HG03039 (cell line): ENCODE measurements at regions not wholly inside any gene's neighbourhood (a gene's known extent, or its start where the extent isn't known, plus 50 kb on each side); places are given as distances from the start of the nearest gene placed in this dataset.
A peak's percentile ranks its signal among the peaks of the same experiment; 100 is the strongest.

Experiments
- ATAC-seq: cut with Tn5 transposase; IDR thresholded peaks from one replicate; pipeline ENCODE4 v1.9.1; 2021; ENCODE audit warnings: mild to moderate bottlenecking, moderate library complexity; ENCODE audit not compliant: unreplicated experiment

DNA sequence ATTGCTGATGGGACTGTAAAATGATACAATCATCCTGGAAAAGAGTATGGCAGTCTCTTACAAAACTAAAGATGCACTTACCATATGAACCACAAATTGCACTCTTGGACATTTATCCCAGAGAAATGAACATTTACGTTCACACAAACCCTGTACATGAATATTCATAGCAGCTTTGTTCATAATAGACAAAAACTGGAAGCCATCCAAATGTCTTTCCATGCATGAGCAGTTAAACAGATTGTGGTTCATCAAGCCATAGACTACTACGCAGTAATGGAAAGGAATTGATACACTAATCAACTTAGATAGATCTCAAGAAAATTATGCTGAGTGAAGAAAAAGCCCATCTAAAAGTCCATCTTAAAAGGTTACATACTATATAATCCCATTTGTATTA, 156.1 kb upstream of the SLC39A10 start:
- no peak for ATAC-seq

DNA sequence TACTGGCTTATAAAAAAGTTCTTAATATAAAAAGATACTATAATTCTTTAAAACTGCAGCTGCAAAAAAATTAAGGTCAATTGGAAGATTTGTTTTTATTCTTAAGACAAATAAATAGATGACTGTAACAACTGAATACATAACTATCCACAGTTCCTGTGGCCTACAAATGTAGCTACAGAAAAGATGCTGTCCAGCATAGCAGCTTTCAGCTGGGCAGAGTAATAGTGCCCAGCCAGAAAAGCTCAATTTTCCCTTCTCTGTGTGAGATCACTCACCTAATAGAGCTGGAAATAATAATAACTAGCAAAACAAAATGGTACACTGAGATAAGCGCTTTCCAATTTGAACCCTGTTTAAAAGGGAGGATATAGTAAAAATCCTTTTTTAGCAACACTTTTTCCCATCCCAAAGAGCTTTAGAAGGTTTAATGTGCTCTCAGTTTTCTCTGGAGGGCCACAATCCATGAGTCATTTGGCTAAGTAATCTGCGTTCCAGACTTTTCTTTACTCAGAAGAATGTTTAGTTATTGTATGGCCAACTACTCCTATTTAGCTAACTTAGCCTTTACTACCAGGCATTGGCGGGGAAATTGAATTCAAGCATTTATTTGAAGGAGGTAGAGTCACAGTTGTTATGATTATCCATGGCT, 158.1 kb upstream of the SLC39A10 start:
- no peak for ATAC-seq

DNA sequence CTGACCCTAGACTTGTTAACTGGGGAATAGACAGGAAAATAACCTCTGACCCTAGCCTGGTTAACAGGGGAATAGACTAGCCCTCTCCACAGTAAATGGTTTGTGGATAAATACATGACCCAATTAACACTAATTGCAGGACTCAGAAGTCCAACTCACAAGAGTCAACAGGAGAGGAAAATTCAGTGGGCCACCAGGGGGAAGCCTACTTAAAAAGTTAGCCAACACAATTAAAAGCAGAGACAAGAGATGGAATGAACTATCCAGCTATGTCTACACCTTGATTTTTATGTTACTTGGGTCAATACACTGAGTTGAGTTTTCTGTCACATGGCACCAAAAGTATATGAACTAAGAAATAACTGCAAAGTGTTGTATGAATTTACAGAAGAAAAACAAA, 158.8 kb upstream of the SLC39A10 start:
- peak; percentile 64 for ATAC-seq

DNA sequence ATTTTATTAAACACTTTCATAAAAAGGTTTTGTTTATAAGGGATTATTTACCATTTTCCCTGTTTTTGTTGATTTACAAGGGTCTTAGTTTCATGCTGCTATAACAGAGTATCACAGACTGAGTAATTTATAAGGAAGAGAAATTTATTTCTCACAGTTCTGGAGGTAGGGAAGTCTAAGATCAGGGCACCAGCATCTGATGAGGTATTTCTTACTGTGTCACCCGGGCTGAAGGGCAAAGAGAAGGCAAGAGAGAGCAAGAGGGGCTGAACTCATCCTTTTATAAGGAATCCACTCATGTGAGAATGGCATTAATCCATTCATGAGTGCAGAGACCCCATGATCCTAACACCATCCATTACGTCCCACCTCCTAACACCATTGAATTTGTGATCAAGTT, 160.0 kb upstream of the SLC39A10 start:
- no peak for ATAC-seq

DNA sequence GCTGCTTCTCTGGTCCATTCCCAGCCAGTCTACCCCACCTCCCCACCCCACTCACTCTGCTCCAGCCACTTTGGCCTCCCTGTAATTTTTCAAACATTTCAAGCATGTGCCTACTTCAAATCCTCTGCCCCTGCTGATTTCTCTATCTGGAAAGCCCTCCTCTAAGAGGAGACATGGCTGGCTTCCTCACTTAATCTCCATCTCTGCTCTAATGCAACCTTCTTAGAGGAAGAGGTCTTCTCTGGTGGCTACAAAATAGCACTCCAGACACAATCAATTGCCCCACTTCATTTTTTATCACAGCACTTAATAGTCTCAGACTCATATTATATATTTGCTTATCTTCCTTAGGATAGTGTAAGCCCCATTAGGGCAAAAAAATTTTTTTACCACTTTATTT, 161.1 kb upstream of the SLC39A10 start:
- ATAC-seq: no peak

DNA sequence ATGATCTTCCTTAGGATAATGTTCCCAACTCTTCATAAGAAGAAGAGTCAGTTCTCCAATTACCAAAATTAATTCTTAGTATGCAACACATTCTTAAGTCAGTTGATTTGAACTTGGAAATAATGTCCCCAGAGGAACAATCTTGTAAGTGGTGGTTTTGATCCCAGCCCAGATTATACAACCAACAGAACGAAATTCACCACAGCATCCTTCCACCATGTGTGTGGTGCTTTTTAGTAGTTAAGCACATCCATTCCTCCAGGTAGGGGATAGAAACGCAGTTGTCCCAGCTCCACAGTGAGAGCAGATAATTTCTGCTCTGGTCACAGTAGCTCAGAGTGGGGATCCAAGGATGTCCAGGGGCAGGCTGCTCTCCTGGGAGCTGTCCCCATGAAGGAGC, 161.7 kb upstream of the SLC39A10 start:
- ATAC-seq: no peak

GRCh38 chr2:195494451-195494850, 162.6 kb upstream of the SLC39A10 start:
- no peak for ATAC-seq

DNA sequence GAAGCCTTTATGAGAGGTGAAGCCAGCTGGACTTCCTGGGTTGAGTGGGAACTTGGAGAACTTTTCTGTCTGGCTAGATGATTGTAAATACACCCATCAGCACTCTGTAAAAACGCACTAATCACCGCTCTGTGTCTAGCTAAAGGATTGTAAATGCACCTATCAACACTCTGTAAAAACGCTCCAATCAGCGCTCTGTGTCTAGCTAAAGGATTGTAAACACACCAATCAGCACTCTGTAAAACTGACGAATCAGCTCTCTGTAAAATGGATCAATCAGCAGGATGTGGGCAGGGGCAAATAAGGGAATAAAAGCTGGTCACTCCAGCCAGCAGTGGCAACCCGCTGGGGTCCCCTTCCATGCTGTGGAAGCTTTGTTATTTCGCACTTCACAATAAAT, 163.6 kb upstream of the SLC39A10 start:
- no peak for ATAC-seq

DNA sequence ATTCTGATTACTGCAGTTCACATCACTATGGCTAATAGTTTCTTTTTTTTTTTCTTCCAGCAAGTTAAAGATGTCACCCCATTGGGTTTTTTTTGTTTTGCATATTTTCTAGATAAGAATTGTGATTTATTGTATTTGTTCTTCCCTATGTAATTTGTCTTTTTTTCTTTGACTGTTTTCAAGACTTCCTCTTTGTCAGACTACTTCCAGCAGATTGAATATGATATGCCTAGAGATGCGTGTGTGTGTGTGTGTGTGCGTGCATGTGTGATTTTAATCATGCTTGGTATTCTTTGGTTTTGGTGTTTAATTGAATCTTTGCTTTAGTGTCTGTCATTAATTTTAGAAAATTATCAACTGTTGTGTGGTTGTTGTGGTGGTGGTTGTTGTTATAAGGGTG, 166.7 kb upstream of the SLC39A10 start:
- ATAC-seq: no peak

DNA sequence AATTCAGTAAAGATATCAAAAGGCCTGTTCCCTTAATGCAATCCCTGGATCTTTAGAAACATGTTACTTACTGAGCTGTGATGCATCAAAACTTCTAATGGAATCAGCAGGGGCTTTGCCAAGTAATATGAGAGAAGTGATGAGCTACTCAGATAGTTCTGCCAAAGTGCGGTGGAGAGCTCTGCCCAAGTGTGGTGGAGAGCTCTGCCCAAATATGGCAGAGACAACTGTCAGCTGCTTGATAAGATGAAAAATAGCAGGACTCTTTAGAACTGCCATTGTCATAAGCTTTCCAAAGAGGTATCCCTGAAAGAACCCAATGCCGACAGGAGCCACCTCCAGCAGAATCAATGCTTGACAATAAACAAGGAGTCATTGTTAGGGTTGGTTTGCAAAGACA, 167.9 kb upstream of the SLC39A10 start:
- ATAC-seq: no peak

DNA sequence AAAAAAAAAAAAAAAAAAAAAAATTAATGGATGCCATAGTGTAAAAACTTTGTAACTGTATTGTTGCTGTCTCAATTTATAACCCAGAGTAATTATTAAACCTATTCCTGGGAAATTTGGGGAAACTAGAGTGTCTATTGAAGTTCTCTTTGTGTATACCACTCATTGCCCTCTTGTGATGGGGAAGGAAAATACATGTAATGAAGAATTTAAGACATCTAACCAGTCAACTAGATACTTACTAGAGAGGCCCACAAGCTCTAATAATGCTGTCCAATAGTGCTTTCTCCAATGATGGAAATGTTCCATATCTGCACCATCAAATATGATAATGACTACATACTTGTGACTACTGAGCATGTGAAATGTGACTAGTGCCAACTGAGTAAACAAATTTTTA, 168.5 kb upstream of the SLC39A10 start:
- no peak for ATAC-seq

DNA sequence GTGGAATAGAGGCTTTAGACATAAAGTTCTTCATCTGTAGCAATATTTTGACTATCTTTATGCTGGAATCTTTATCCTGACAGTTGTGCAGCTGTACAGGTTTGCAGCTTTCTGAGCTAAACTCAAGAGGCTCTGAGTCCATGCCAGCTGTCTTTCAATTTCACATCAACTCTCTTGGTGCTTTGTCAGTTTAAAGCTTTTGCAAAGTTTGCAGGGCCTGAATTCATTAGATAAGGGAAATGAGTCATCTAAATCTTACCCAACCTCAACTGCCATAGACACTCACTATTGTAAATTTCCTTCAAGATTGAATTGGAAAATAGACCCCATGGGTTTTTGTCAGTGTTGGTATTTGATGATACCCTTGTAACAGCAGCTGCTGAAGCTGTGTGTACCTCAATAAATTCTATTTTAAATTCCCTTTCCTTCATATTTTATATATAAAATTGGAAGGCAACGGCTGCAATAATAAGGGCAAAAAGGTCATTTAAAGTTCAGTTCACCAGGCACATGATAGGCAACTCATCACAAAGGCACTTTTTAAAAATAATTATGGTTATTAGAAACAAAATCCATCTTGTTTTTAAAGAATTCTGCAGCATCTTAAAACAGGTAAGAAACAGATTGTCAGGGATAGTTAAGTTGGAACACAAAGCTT, 169.9 kb upstream of the SLC39A10 start:
- ATAC-seq: no peak

GRCh38 chr2:195486520-195486919, 170.5 kb upstream of the SLC39A10 start:
- ATAC-seq: no peak

- ATAC-seq: no peak
Observed at GRCh38 chr2:195482010-195482409, 175.0 kb upstream of the SLC39A10 start.

DNA sequence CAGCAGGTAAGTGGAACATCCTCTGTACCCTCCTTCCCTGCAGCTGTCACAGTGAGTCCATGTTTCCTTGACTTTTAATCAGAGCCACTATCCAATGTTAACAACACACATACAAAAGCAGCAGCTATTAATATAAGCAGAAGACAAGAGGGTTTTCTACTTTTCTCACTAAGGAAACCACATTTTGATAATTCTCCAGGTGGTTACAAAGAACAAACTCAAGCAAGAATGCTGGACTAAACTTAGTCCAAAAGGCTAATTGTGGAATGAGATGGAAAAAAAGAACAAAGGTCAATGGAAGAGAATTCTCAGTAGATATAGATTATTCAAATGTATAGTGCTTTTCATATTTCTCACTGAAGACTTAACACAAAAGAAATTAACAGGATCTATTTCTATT, 176.9 kb upstream of the SLC39A10 start:
- no peak for ATAC-seq

GRCh38 chr2:195479407-195479806, 177.6 kb upstream of the SLC39A10 start:
- no peak for ATAC-seq

GRCh38 chr2:195477996-195478382, 179.0 kb upstream of the SLC39A10 start:
- no peak for ATAC-seq

DNA sequence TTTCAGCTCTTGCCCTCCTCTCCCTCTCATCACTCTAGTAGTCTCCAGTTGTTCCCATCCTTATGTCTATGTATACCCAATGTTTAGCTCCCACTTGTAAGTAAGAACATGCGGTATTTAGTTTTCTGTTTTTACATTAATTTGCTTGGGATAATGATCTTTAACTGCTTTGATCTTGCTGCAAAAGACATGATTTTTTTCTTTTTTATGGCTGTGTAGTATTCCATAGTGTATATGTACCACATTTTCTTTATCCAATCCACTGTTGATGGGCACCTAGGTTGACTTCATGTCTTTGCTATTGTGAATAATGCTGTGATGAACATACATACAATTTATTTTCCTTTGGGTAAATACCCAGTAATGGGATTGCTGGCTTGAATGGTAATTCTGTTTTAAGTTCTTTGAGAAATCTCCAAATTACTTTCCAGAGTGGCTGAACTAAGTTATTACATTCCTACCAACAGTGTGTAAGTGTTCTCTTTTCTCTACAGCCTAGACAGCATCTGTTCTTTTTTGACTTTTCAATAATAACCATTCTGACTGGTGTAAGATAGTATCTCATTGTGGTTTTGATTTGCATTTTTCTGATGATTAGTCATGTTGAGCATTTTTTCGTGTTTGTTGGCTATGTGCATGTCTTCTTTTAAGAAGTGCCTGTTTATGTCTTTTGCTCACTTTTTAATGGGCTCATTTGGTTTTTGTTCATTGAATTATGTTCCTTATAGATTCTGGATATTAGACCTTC, 179.6 kb upstream of the SLC39A10 start:
- ATAC-seq: peak; percentile 50

- no peak for ATAC-seq
Observed at GRCh38 chr2:195475336-195475735, 181.7 kb upstream of the SLC39A10 start.

DNA sequence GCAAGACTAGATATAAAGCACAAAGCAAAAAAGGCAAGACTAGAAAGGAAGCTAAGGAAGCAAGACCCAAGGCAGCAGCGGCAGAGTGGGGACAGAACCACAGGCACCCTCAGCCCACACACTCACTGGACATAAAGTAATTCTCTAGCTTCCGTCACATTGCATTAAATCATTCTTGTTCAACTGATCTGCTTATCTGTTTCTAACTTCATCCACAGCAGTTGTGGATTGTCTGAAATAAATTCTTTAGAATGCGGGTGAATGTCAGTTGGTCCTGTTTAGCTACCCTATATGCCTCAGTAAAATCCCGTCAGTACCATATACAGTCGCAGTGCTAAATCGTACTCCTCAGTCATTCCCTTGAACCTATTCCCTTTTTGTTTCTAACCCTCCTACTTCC, 183.2 kb upstream of the SLC39A10 start:
- no peak for ATAC-seq

GRCh38 chr2:195472501-195473234, 184.4 kb upstream of the SLC39A10 start:
- no peak for ATAC-seq

DNA sequence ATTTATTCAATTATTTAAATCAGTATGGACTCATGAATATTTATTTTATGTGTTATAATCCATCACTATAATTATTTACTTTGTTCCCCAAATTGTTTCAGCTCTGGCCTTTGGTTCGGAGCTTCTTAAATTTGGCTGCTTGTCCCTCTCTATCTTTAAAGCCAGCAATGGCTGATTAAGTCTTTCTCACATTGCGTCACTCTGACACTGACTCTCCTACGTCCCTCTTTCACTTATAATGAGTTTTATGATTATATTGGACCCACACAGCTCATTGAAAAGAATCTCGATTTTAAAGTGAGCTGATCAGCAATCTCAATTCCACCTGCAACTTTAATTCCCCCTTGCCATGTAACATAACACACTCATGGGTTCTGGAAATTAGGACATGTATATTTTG, 185.2 kb upstream of the SLC39A10 start:
- no peak for ATAC-seq
